ENCODE measurements at regions not wholly inside any gene's neighbourhood (a gene's known extent, or its start where the extent isn't known, plus 50 kb on each side); places are given as distances from the start of the nearest gene placed in this dataset.

DNA sequence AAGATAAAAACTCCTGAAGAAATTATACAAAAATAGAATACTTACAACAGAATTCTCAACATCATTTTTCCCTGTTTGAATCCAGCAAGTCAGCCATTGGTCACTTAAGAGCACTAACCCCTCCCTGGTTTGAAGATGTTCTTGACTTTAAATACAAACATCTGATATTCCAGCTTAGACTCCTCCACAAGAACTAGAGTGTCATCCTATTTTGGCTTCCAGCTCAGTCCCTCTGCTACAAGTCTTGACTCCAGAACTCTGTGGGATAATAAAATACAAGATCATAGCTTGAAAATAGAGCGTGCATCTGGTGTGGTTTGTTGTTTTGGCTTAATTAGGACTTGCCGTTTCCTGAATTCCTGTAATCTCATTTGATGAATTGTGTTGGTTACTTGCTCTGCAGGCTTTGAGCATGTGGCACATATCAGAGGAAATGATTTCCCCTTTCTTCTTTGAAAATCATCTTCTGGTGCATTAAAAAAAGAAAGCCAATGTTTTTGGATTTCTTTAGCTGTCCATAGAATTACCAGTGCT, 63.7 kb upstream of the DPT start:
- H3K4me3 ChIP-seq (ENCODE audit: low read depth, low read length), result no peak overlapping the region
- TF ChIP-seq CTCF (IDR thresholded peaks at IDR 0.05; ENCODE audit: low read depth, low read length), result no peak

GRCh38 chr1:168794057-168794456, 65.1 kb upstream of the DPT start:
- TF ChIP-seq CTCF (IDR thresholded peaks at IDR 0.05; ENCODE audit: low read depth, low read length), result no peak
- H3K4me3 ChIP-seq (ENCODE audit: low read depth, low read length), result no peak overlapping the region

GRCh38 chr1:168795681-168796080, 66.7 kb upstream of the DPT start:
- TF ChIP-seq CTCF (IDR thresholded peaks at IDR 0.05; ENCODE audit: low read depth, low read length), result no peak
- no peak overlapping the region for H3K4me3 ChIP-seq (ENCODE audit: low read depth, low read length)

DNA sequence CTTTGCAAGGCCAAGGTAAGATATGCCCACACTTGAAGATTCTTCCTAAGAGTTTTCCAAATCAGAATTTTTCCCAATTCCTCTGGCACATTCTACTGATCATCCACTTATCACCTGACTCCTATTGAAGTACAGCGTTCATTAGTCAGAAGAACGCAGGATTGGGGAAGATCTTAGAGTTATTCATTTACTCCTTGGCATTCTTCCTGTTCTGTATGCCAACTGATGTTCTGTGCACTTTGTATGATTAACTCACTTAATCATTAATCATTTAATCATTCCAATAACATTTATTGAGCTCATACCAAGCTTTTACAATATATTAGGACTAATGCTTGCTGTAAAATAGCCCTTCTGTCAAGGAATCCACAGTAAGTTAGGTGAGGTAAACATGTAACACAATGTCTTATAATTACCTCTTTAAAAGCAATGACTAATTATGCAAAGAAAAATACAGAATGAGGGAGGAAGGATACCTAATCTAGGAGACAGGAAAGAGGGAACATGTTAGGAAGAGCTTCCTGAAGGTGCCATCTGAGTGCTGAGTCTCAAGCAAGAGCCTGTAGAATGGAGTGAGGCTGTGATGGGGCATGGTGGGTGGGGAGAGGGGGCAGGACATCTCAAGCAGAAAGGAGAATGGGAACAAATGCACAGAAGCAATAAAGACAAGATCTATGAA, 71.1 kb upstream of the DPT start:
- TF ChIP-seq CTCF (IDR thresholded peaks at IDR 0.05; ENCODE audit: low read depth, low read length), result no peak
- no peak overlapping the region for H3K4me3 ChIP-seq (ENCODE audit: low read depth, low read length)

DNA sequence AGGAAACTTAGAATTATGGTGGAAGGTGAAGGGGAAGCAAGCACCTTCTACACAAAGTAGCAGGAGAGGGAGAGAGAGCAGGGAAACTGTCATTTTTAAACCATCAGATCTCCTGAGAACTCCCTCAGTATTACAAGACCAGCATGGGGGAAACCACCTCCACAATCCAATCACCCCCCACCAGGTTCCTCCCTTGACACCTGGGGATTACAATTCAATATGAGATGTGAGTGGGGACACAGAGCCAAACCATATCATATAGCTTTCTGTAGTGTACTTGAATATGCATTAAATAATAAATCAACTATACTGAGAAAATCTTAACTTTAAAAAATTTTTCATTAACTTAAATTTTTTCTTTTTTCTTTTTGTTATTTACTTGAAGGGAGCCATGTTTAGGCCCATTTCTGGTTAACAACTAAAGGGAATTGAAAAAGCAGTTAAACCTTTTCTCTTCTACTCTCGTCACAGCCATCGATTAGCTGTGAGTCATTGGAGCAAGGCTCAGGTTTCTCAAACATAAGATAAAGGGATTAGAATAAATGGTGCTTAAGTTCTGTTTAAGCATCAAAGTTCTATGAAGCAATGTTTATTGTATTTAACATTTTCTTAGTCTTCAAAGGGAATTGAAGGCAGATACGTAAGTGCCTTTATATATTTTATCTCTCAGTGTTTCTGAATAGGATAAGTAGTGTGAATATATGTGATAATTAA, 72.2 kb upstream of the DPT start:
- TF ChIP-seq CTCF (IDR thresholded peaks at IDR 0.05; ENCODE audit: low read depth, low read length), result no peak
- no peak overlapping the region for H3K4me3 ChIP-seq (ENCODE audit: low read depth, low read length)

DNA sequence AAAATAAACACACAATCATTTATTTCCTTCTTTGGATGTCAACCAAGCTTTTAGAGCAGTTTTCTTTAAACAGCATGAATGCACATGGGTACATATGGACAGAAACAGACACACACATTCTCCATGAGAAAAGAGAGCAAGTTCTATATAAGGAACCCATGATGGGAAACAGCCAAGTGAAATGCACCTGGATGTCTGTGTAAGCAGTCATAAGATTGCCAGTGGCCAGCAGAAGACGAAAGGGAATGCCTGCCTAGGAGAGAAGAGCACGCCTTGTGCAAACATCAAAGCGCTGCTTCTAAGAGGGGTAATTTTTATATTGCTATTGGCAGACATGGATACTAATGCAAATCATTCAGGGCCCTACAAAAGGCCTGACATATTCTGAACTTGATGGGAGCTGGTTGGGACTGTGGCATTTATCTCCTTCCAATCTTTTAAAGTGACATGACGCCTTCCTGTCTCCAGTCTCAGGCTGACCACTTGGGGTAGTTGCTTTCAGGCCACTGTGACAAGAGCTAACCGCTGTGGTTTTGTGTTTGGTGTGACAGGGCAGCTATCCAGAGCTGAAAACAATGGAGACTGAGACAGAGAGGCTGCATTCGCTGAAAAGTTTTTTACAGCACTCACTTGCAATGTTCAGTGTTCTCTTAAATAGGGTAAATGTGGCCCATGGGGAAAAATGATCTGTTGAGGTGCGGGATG, 75.0 kb upstream of the DPT start:
- TF ChIP-seq CTCF (IDR thresholded peaks at IDR 0.05; ENCODE audit: low read depth, low read length), result no peak
- H3K4me3 ChIP-seq (ENCODE audit: low read depth, low read length), result no peak overlapping the region

DNA sequence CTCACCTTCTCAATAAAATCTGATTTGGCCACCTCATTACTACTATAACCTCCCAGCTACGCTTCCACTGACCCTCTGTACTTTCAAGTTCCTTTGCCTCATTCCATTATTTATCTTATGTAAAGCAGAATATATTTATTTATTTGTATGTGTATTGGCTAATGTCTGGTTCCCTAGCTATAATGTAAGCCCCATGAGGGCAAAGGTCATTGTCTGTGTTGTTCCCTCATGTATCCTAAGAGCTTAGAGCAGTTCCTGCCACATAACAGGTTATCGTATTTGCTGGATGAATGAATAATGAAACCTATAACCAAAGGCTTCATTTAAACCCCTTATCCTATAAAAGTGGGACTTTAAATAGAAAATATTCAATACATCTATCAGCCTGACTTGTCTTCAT, 77.9 kb upstream of the DPT start:
- no peak for TF ChIP-seq CTCF (IDR thresholded peaks at IDR 0.05; ENCODE audit: low read depth, low read length)
- H3K4me3 ChIP-seq (ENCODE audit: low read depth, low read length), result no peak overlapping the region

Measured in WI38 (cell line).